Cardiac muscle cell (in vitro differentiated cells and primary cell): ENCODE measurements at regions not wholly inside any gene's neighbourhood (a gene's known extent, or its start where the extent isn't known, plus 50 kb on each side); places are given as distances from the start of the nearest gene placed in this dataset.

ENCODE experiments used
- DNase-seq, 2 donors: peaks; one replicate each; pipeline versions ENCODE4 v3.0.0 to v3.0.0-alpha.2; 2010 to 2017; ENCODE audit warnings: low read depth in 1 of 2, low spot score in 1 of 2
- H3K27ac ChIP-seq: fragments of 200-600 bp; sonication (generic); 2 replicates; pipeline ENCODE4 v1.5.1; 2016
- H3K27me3 ChIP-seq: fragments of 200-600 bp; sonication (generic); 2 replicates; pipeline ENCODE4 v1.6.0; 2016; ENCODE audit warnings: control low read depth
- H3K36me3 ChIP-seq: fragments of 200-600 bp; sonication (generic); 2 replicates; pipeline ENCODE4 v1.5.1; 2016; ENCODE audit warnings: control low read depth
- H3K4me1 ChIP-seq: fragments of 200-600 bp; sonication (generic); 2 replicates; pipeline ENCODE4 v1.8.1; 2017; ENCODE audit warnings: low read depth, mild to moderate bottlenecking, mixed run types
- H3K4me3 ChIP-seq: fragments of 200-600 bp; sonication (generic); 2 replicates; pipeline ENCODE4 v1.5.1; 2016; ENCODE audit warnings: mild to moderate bottlenecking
- H3K9me3 ChIP-seq: fragments of 200-600 bp; sonication (generic); 2 replicates; pipeline ENCODE4 v1.5.1; 2017; ENCODE audit warnings: low read depth, mild to moderate bottlenecking, control low read depth
- CTCF ChIP-seq: IDR thresholded peaks from 2 replicates; pipeline ENCODE4 v1.5.1; 2012; ENCODE audit warnings: low read depth, mild to moderate bottlenecking, low read length

GRCh38 chr5:25964009-25964372 lies 1074.4 kb downstream of the CDH9 start:
- Histone ChIP-seq H3K4me1 (no peaks in the 10 kb centered on the region), H3K36me3 (no peaks in the 10 kb centered on the region), H3K27ac (no peak overlapping the region), H3K27me3 (no peaks in the 10 kb centered on the region), H3K9me3 (no peaks in the 10 kb centered on the region), H3K4me3 (no peak overlapping the region)
- no peak for TF ChIP-seq CTCF
- no peak for DNase-seq

GRCh38 chr5:25963251-25964008 lies 1075.0 kb downstream of the CDH9 start:
- no peak for DNase-seq
- TF ChIP-seq CTCF = no peak
- H3K4me3 ChIP-seq = no peak overlapping the region
- no peaks in the 10 kb centered on the region for H3K4me1 ChIP-seq
- no peaks in the 10 kb centered on the region for H3K36me3 ChIP-seq
- no peak overlapping the region for H3K27ac ChIP-seq
- H3K27me3 ChIP-seq = no peaks in the 10 kb centered on the region
- no peaks in the 10 kb centered on the region for H3K9me3 ChIP-seq

- no peak for TF ChIP-seq CTCF
- Histone ChIP-seq H3K36me3 (no peaks in the 10 kb centered on the region), H3K9me3 (no peaks in the 10 kb centered on the region), H3K27me3 (no peaks in the 10 kb centered on the region), H3K27ac (no peak overlapping the region), H3K4me3 (no peak overlapping the region), H3K4me1 (no peaks in the 10 kb centered on the region)
- no peak for DNase-seq
Observed at GRCh38 chr5:25955337-25955736, 1083.0 kb downstream of the CDH9 start.

GRCh38 chr5:25950681-25951080 lies 1087.7 kb downstream of the CDH9 start:
- no peak overlapping the region for H3K4me3 ChIP-seq
- TF ChIP-seq CTCF = no peak

GRCh38 chr5:25948278-25948677 lies 1090.1 kb downstream of the CDH9 start:
- TF ChIP-seq CTCF = no peak
- Histone ChIP-seq H3K4me3 (no peak overlapping the region), H3K27ac (no peak overlapping the region), H3K9me3 (no peaks in the 10 kb centered on the region), H3K27me3 (no peaks in the 10 kb centered on the region), H3K36me3 (no peaks in the 10 kb centered on the region), H3K4me1 (no peaks in the 10 kb centered on the region)
- DNase-seq = no peak

More at GRCh38 chr5:25950681-25951080, 1087.7 kb downstream of the CDH9 start:
- DNase-seq = no peak
- no peaks in the 10 kb centered on the region for H3K4me1 ChIP-seq
- no peaks in the 10 kb centered on the region for H3K36me3 ChIP-seq
- no peaks in the 10 kb centered on the region for H3K9me3 ChIP-seq
- no peaks in the 10 kb centered on the region for H3K27me3 ChIP-seq
- no peak overlapping the region for H3K27ac ChIP-seq
